ENCODE measurements at regions not wholly inside any gene's neighbourhood (a gene's known extent, or its start where the extent isn't known, plus 50 kb on each side); places are given as distances from the start of the nearest gene placed in this dataset.

DNA sequence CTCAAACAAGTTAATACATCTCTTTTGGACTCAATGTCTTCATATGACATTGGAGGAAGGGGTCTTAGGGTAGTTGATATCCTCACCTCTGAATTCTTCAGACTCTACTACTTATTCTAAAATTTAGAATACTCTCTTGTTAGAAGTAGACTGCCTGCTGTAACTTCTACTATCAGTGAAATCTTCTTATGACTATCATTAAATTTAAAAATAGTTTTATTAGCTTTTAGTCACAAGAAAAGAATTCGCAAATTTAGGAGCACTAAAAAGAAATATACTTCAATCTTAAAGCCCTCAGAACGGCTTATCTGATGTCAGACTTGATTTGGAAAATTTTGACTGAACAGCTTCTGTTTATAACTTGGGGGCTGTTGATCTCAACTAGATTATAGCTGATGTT is 67.1 kb upstream of the TTC14 start:
- TF ChIP-seq CTCF (IDR thresholded peaks at IDR 0.05; ENCODE audit: low read length, missing control alignments) = no peak
- no peak for DNase-seq (ENCODE audit: low read depth)
- no peak overlapping the region for H3K4me3 ChIP-seq (replicated peaks; ENCODE audit: low read depth, low read length)

DNA sequence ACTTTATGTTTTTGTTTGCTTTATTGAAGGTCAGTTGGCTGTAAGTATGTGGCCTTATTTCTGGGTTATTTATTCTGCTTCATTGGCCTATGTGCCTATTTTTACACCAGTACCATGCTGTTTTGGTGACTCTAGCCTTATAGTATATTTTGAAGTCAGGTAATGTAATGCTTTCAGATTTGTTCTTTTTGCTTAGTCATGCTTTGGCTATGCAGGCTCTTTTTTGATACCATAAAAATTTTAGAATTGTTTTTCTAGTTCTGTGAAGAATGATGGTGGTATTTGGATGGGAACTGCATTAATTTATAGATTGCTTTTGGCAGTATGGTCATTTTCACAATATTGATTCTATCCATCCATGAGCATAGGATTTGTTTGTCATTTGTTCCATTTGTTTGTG is 63.5 kb upstream of the TTC14 start:
- TF ChIP-seq CTCF (IDR thresholded peaks at IDR 0.05; ENCODE audit: low read length, missing control alignments) = no peak
- H3K4me3 ChIP-seq (replicated peaks; ENCODE audit: low read depth, low read length) = no peak overlapping the region
- no peak for DNase-seq (ENCODE audit: low read depth)

GRCh38 chr3:180543877-180544276 is 58.1 kb upstream of the TTC14 start:
- DNase-seq (ENCODE audit: low read depth) = no peak
- TF ChIP-seq CTCF (IDR thresholded peaks at IDR 0.05; ENCODE audit: low read length, missing control alignments) = no peak
- H3K4me3 ChIP-seq (replicated peaks; ENCODE audit: low read depth, low read length) = no peak overlapping the region

- DNase-seq (ENCODE audit: low read depth) = no peak
- no peak for TF ChIP-seq CTCF (IDR thresholded peaks at IDR 0.05; ENCODE audit: low read length, missing control alignments)
- H3K4me3 ChIP-seq (replicated peaks; ENCODE audit: low read depth, low read length) = no peak overlapping the region
Observed at GRCh38 chr3:180546863-180547262, 55.1 kb upstream of the TTC14 start.

GRCh38 chr3:180548050-180548449 is 53.9 kb upstream of the TTC14 start:
- DNase-seq (ENCODE audit: low read depth) = no peak
- no peak for TF ChIP-seq CTCF (IDR thresholded peaks at IDR 0.05; ENCODE audit: low read length, missing control alignments)
- H3K4me3 ChIP-seq (replicated peaks; ENCODE audit: low read depth, low read length) = no peak overlapping the region
